GM12878 (cell line): ENCODE measurements at regions not wholly inside any gene's neighbourhood (a gene's known extent, or its start where the extent isn't known, plus 50 kb on each side); places are given as distances from the start of the nearest gene placed in this dataset.

Experiments
- ATAC-seq: fragments of 200-7000 bp; cut with Tn5 transposase; 3 replicates; pipeline ENCODE4 v1.9.1; 2020; ENCODE audit warnings: mild to moderate bottlenecking, moderate library complexity
- BruUV-seq: library from RNA; stranded (reverse); fragments of 400-500 nt; replicated peaks from 2 replicates; lab custom pipeline; 2021; lab: Mats Ljungman, UMichigan
- CTCF ChIA-PET: fragments of 300-600 bp; sonication (Branson Sonifier 250); formaldehyde crosslinking; extraction: SDS; loops from one replicate; lab custom pipeline; 2021; ENCODE audit warnings: inconsistent platforms; lab: Yijun Ruan, JAX
- POLR2A ChIA-PET: fragments of 350-600 bp; formaldehyde crosslinking; extraction: SDS; loops from one replicate; lab custom pipeline; 2021; ENCODE audit warnings: inconsistent platforms; lab: Charles Lee
- RAD21 ChIA-PET: fragments of 300-600 bp; sonication (Branson Sonifier 250); formaldehyde crosslinking; loops from one replicate; lab custom pipeline; 2023; ENCODE audit warnings: antibody characterized with exemption; ENCODE audit not compliant: unreplicated experiment; lab: Charles Lee
- SMC1A ChIA-PET: fragments of 300-600 bp; sonication (Branson Sonifier 250); formaldehyde crosslinking; loops from one replicate; lab custom pipeline; 2023; ENCODE audit not compliant: unreplicated experiment, uncharacterized antibody; lab: Charles Lee
- DNase-seq: peaks from one replicate; pipeline ENCODE4 v3.0.0-alpha.2; 2011; ENCODE audit warnings: low read depth, low spot score
- FAIRE-seq: peaks from 3 replicates; lab custom pipeline; 2011; peaks lifted over from hg19 to GRCh38; lab: Jason Lieb, UNC
- H2AFZ ChIP-seq: 2 replicates; pipeline ENCODE4 v1.6.0; 2011; ENCODE audit warnings: low read depth, low read length, control low read depth; ENCODE audit not compliant: control insufficient read depth
- H3K27ac ChIP-seq: 2 replicates; pipeline ENCODE4 v1.5.1; 2011; ENCODE audit warnings: control low read depth; ENCODE audit not compliant: control insufficient read depth, insufficient read depth
- H3K27me3 ChIP-seq, 2 experiments: replicated peaks in 1 of 2; 2 replicates each; pipeline versions ENCODE4 v1.6.0 to v1.6.1; 2011; ENCODE audit warnings: low read length in 1 of 2; ENCODE audit not compliant: control insufficient read depth in 2 of 2, insufficient read depth in 2 of 2
- H3K36me3 ChIP-seq, 2 experiments: 2 replicates each; pipeline ENCODE4 v1.5.1; 2011; ENCODE audit warnings: low read length in 1 of 2; ENCODE audit not compliant: control insufficient read depth in 2 of 2, insufficient read depth in 2 of 2
- H3K4me1 ChIP-seq: 2 replicates; pipeline ENCODE4 v1.6.1; 2011; ENCODE audit warnings: mild to moderate bottlenecking, low read length, moderate library complexity, mixed read lengths; ENCODE audit not compliant: control insufficient read depth, insufficient read depth
- H3K4me2 ChIP-seq: 2 replicates; pipeline ENCODE4 v1.6.0; 2011; ENCODE audit warnings: control low read depth; ENCODE audit not compliant: control insufficient read depth, insufficient read depth
- H3K4me3 ChIP-seq: fragments of 200-600 bp; sonication (generic); 2 replicates; pipeline ENCODE4 v1.5.1; 2016
- H3K79me2 ChIP-seq: 2 replicates; pipeline ENCODE4 v1.6.0; 2011; ENCODE audit warnings: low read length; ENCODE audit not compliant: control insufficient read depth, insufficient read depth
- H3K9ac ChIP-seq: 2 replicates; pipeline ENCODE4 v1.8.0; 2011; ENCODE audit warnings: low read length, control low read depth, mixed read lengths; ENCODE audit not compliant: control insufficient read depth, insufficient read depth
- H3K9me3 ChIP-seq: replicated peaks from 3 replicates; pipeline ENCODE4 v1.5.1; 2011; ENCODE audit warnings: mild to moderate bottlenecking, low read length; ENCODE audit not compliant: control insufficient read depth, insufficient read depth
- H4K20me1 ChIP-seq: 2 replicates; pipeline ENCODE4 v1.6.0; 2011; ENCODE audit not compliant: control insufficient read depth, insufficient read depth
- ATF3 ChIP-seq: IDR thresholded peaks from 2 replicates; pipeline ENCODE4 v1.6.1; 2011; ENCODE audit warnings: low read depth, mild to moderate bottlenecking, low read length, moderate library complexity, borderline replicate concordance; ENCODE audit errors: extremely low read depth
- BCL11A ChIP-seq: IDR thresholded peaks from 2 replicates; pipeline ENCODE4 v1.6.1; 2011; ENCODE audit warnings: low read depth, low read length
- CEBPZ ChIP-seq: fragments of 150-350 bp; IDR thresholded peaks from 2 replicates; pipeline ENCODE4 v1.6.1; 2016; ENCODE audit warnings: low read depth, low read length
- CHD2 ChIP-seq: IDR thresholded peaks from 2 replicates; pipeline ENCODE4 v1.6.1; 2011; ENCODE audit warnings: low read depth, low read length, improper control_type of control experiment, borderline replicate concordance
- CUX1 ChIP-seq: IDR thresholded peaks from 2 replicates; pipeline ENCODE4 v1.6.1; 2012; ENCODE audit warnings: improper control_type of control experiment, low read depth, low read length; ENCODE audit not compliant: insufficient replicate concordance
- EZH2 ChIP-seq: IDR thresholded peaks from 2 replicates; pipeline ENCODE4 v1.6.1; 2012; ENCODE audit warnings: low read depth, mild to moderate bottlenecking, control low read depth, inconsistent platforms, low read length, borderline replicate concordance; ENCODE audit not compliant: control insufficient read depth
- IKZF2 ChIP-seq, 2 experiments: fragments of 450-650 bp; IDR thresholded peaks; 2 replicates each; pipeline ENCODE4 v1.6.1; 2017; ENCODE audit warnings: mild to moderate bottlenecking in 2 of 2, moderate library complexity in 2 of 2
- RELA ChIP-seq: fragments of 450-650 bp; IDR thresholded peaks from 2 replicates; pipeline ENCODE4 v1.8.0; 2014; ENCODE audit warnings: borderline replicate concordance; ENCODE audit not compliant: partially characterized antibody
- SIX5 ChIP-seq: IDR thresholded peaks from 2 replicates; pipeline ENCODE4 v1.6.1; 2011; ENCODE audit warnings: mild to moderate bottlenecking, low read depth, low read length, moderate library complexity; ENCODE audit not compliant: severe bottlenecking
- SMAD1 ChIP-seq: fragments of 450-650 bp; IDR thresholded peaks from 2 replicates; pipeline ENCODE4 v1.6.1; 2018; ENCODE audit warnings: mild to moderate bottlenecking, low read depth; ENCODE audit not compliant: partially characterized antibody
- SUPT20H ChIP-seq: IDR thresholded peaks from 2 replicates; pipeline ENCODE4 v1.6.1; 2011; ENCODE audit warnings: low read depth, mild to moderate bottlenecking, low read length, moderate library complexity, borderline replicate concordance; ENCODE audit not compliant: control insufficient read depth
- WGBS: methylation state at CpG from one replicate; pipeline ENCODE4 v1.1.6; 2016; ENCODE audit warnings: low lambda C conversion rate; ENCODE audit not compliant: insufficient replicate concordance, insufficient coverage; ENCODE audit errors: missing lambda C conversion rate; 5-methylcytosine and 5-hydroxymethylcytosine counted together
- in situ Hi-C: fragments of 300-500 bp; cut with MboI; formaldehyde crosslinking; loops from 9 replicates; pipeline ENCODE4 v1.14.3; 2018; ENCODE audit warnings: mixed read lengths
- intact Hi-C: fragments of 100-400 bp; cut with micrococcal nuclease; formaldehyde crosslinking; loops from one replicate; pipeline ENCODE4 v1.14.2; 2022; ENCODE audit not compliant: unreplicated experiment

- Histone ChIP-seq H3K9me3 (no peaks in the 10 kb centered on the region), H2AFZ (no peak overlapping the region), H3K4me1 (no peaks in the 10 kb centered on the region), H3K27me3 (no peaks in the 10 kb centered on the region), H3K27ac (no peak overlapping the region), H3K4me3 (no peak overlapping the region), H4K20me1 (no peaks in the 10 kb centered on the region), H3K79me2 (no peaks in the 10 kb centered on the region), H3K36me3 (no peaks in the 10 kb centered on the region), H3K4me2 (no peak overlapping the region), H3K9ac (no peak overlapping the region)
- no TSS peak for BruUV-seq
- intact Hi-C loops (no loop called here), in situ Hi-C loops (no loop called here)
- WGBS = 27% methylated on average over 3 of the region's 3 CpGs
- ChIA-PET POLR2A (no interaction called here), CTCF (no interaction called here), RAD21 (no interaction called here), SMC1A (no interaction called here)
- no peak for DNase-seq
- FAIRE-seq = no peak
- no peak for ATAC-seq
- TF ChIP-seq SUPT20H (no peak), CEBPZ (no peak), SMAD1 (no peak), SIX5 (no peak), CUX1 (no peak), IKZF2 (IDR thresholded peaks at IDR 0.05) (no peak), ATF3 (no peak), RELA (no peak), EZH2 (no peak), BCL11A (no peak), CHD2 (no peak)
These were observed 664.1 kb downstream of the NOVA1 start for GRCh38 chr14:25933731-25934130.
